ENCODE measurements at regions not wholly inside any gene's neighbourhood (a gene's known extent, or its start where the extent isn't known, plus 50 kb on each side); places are given as distances from the start of the nearest gene placed in this dataset.

GRCh38 chr7:54857294-54857693, 98.3 kb upstream of the SEC61G start:
- TF ChIP-seq CTCF (IDR thresholded peaks at IDR 0.05) (no peak), POLR2A (IDR thresholded peaks at IDR 0.05) (no peak)

Measured in right lobe of liver (tissue), 4 donors.